Gastroesophageal sphincter (tissue), 4 donors: ENCODE measurements at regions not wholly inside any gene's neighbourhood (a gene's known extent, or its start where the extent isn't known, plus 50 kb on each side); places are given as distances from the start of the nearest gene placed in this dataset.

ENCODE experiments used
- ATAC-seq: fragments of 150-250 bp; one replicate; pipeline ENCODE4 v1.9.1; 2016; ENCODE audit warnings: mild to moderate bottlenecking, moderate library complexity
- H3K27ac ChIP-seq, 4 donors: fragments of 200-600 bp; sonication (generic) in 3 of 4; 1 replicate in 3 of 4; 2 replicates in 1 of 4; pipeline ENCODE4 v1.5.1; 2016 to 2019
- H3K27me3 ChIP-seq: fragments of 200-600 bp; sonication (generic); one replicate; pipeline ENCODE4 v1.5.1; 2019
- H3K36me3 ChIP-seq, 2 donors: fragments of 200-600 bp; sonication (generic); one replicate each; pipeline ENCODE4 v1.5.1; 2019; ENCODE audit warnings: control low read depth in 1 of 2
- H3K4me1 ChIP-seq, 3 donors: fragments of 200-600 bp; sonication (generic); 1 replicate in 2 of 3; 2 replicates in 1 of 3; pipeline ENCODE4 v1.5.1; 2016 to 2019; ENCODE audit warnings: control low read depth in 2 of 3
- H3K4me3 ChIP-seq, 2 donors: fragments of 200-600 bp; sonication (generic); one replicate each; pipeline ENCODE4 v1.5.1; 2019; ENCODE audit warnings: mild to moderate bottlenecking in 1 of 2, moderate library complexity in 1 of 2
- H3K9me3 ChIP-seq, 3 donors: fragments of 200-600 bp; sonication (generic); one replicate each; pipeline ENCODE4 v1.5.1; 2017 to 2019; ENCODE audit warnings: control low read depth in 2 of 3
- CTCF ChIP-seq, 4 experiments: fragments of 200-600 bp in 2 of 4; fragments of 450-650 bp in 2 of 4; sonication (generic) in 1 of 4; IDR thresholded peaks; one replicate each; pipeline ENCODE4 v1.5.1; 2017 to 2019; ENCODE audit warnings: antibody characterized with exemption in 4 of 4, mild to moderate bottlenecking in 2 of 4, moderate library complexity in 2 of 4
- EP300 ChIP-seq: sonication (generic); formaldehyde crosslinking; IDR thresholded peaks from one replicate; pipeline ENCODE4 v1.6.1; 2017; ENCODE audit warnings: antibody characterized with exemption, mild to moderate bottlenecking
- POLR2A ChIP-seq, 2 donors: fragments of 450-650 bp; IDR thresholded peaks; one replicate each; pipeline ENCODE4 v1.6.1; 2017; ENCODE audit warnings: antibody characterized with exemption in 2 of 2, mild to moderate bottlenecking in 2 of 2, moderate library complexity in 1 of 2
- POLR2AphosphoS5 ChIP-seq: sonication (generic); formaldehyde crosslinking; IDR thresholded peaks from one replicate; pipeline ENCODE4 v1.6.1; 2017; ENCODE audit warnings: antibody characterized with exemption
- WGBS, 2 donors: methylation state at CpG; one replicate each; pipeline ENCODE4 v1.1.5; 2018; ENCODE audit warnings: low coverage in 1 of 2; 5-methylcytosine and 5-hydroxymethylcytosine counted together

DNA sequence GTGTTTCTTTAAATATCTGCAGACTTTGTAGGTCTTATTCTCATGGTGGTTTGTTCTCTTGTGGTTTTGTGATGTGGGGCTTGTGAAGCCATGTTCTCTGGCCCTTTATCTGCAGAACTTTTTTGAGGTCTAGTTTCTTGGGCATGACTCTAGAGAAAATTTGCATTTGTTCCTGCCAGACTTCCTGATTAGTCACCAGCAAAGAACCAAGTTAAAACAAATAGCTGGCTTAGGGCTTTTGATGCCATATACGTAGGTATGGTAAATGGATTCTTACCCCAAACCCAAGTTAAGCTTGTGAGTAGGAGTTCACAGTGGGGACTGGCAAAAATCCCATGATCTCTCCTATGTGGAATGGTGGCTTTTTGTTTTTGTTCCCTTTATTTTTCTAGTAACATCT lies 68.7 kb upstream of the IRX3 start:
- Histone ChIP-seq H3K36me3 (no peaks in the 10 kb centered on the region), H3K4me3 (no peak overlapping the region), H3K4me1 (no peaks in the 10 kb centered on the region), H3K9me3 (peaks cover 0 to 35% (median 0%) of the 10 kb centered on the region in 3 donors), H3K27ac (no peak overlapping the region), H3K27me3 (peaks cover 62% of the 10 kb centered on the region)
- no peak for ATAC-seq
- 50 to 64% methylated on average over 1 of the region's 1 CpG for WGBS, 2 donors
- TF ChIP-seq CTCF (IDR thresholded peaks at IDR 0.05) (no peak), POLR2A (IDR thresholded peaks at IDR 0.05) (no peak), EP300 (no peak), POLR2AphosphoS5 (no peak)

- H3K4me3 ChIP-seq, result no peak overlapping the region
- no peak overlapping the region for H3K27ac ChIP-seq
- peaks cover 0 to 46% (median 0%) of the 10 kb centered on the region in 3 donors for H3K9me3 ChIP-seq
- ATAC-seq, result no peak
- H3K4me1 ChIP-seq, result no peaks in the 10 kb centered on the region
- 0 to 92% methylated on average over 1 to 2 of the region's 3 CpGs for WGBS, 2 donors
- no peaks in the 10 kb centered on the region for H3K36me3 ChIP-seq
- TF ChIP-seq EP300 (no peak), CTCF (IDR thresholded peaks at IDR 0.05) (no peak), POLR2AphosphoS5 (no peak), POLR2A (IDR thresholded peaks at IDR 0.05) (no peak)
- H3K27me3 ChIP-seq, result peaks cover 49% of the 10 kb centered on the region
Observed at GRCh38 chr16:54353097-54353496, 66.5 kb upstream of the IRX3 start.

DNA sequence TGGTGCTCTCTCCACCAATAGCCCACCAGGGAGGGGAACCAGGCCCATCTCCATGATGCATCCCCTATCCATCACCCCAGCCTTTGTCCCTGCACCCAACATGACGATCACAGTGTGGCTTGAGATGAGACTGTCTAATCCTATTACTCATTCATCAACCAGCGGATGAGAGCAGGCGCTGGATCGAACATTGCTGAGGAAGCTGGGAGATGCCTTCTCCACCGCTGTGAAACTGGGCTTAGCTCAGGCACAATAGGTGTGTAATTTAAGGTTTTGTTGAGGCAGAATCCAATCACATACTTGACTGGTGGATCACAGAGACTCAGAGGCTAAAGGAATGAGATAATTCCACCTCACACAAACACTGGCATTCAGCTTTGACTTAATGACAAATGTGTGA lies 64.6 kb upstream of the IRX3 start:
- TF ChIP-seq POLR2A (IDR thresholded peaks at IDR 0.05) (no peak), POLR2AphosphoS5 (no peak), CTCF (IDR thresholded peaks at IDR 0.05) (no peak), EP300 (no peak)
- H3K4me1 ChIP-seq, result no peaks in the 10 kb centered on the region
- 76% methylated on average over 5 of the region's 5 CpGs; no CpG with 5 or more reads in 1 of the 2 donors for WGBS, 2 donors
- peaks cover 0 to 47% (median 0%) of the 10 kb centered on the region in 3 donors for H3K9me3 ChIP-seq
- peaks cover 42% of the 10 kb centered on the region for H3K27me3 ChIP-seq
- H3K4me3 ChIP-seq, result no peak overlapping the region
- ATAC-seq, result no peak
- H3K27ac ChIP-seq, result no peak overlapping the region
- no peaks in the 10 kb centered on the region for H3K36me3 ChIP-seq

GRCh38 chr16:54347961-54348360 lies 61.4 kb upstream of the IRX3 start:
- H3K36me3 ChIP-seq, result no peaks in the 10 kb centered on the region
- peaks cover 0 to 17% (median 0%) of the 10 kb centered on the region in 3 donors for H3K9me3 ChIP-seq
- no peak overlapping the region for H3K4me3 ChIP-seq
- no peak for ATAC-seq
- no CpG with 5 or more reads among the region's 1 CpG for WGBS, 2 donors
- no peak overlapping the region for H3K27ac ChIP-seq
- H3K27me3 ChIP-seq, result peaks cover 57% of the 10 kb centered on the region
- no peak for TF ChIP-seq POLR2AphosphoS5
- no peak for TF ChIP-seq POLR2A (IDR thresholded peaks at IDR 0.05)
- no peak for TF ChIP-seq CTCF (IDR thresholded peaks at IDR 0.05)
- no peak for TF ChIP-seq EP300
- no peaks in the 10 kb centered on the region for H3K4me1 ChIP-seq

DNA sequence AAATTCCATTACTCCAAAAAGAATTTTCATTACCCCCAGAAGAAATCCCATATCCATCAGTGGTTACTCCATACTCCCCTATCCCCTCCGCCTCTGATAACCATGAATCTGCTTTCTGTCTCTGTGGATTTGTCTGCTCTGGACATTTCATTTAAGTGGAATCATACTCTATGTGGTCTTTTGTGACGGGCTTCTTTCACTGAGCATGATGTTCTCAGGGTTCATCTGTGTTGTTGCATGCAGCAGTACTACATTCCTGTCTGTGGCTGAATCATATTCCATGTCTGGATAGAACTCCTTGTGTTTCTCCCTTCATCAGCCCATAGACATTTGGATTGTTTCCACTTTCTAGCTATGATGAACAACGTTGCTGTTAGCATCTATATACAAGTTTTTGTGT lies 59.5 kb upstream of the IRX3 start:
- peaks cover 0 to 17% (median 0%) of the 10 kb centered on the region in 3 donors for H3K9me3 ChIP-seq
- no peak for ATAC-seq
- no peak overlapping the region for H3K27ac ChIP-seq
- H3K4me1 ChIP-seq, result no peaks in the 10 kb centered on the region
- TF ChIP-seq POLR2A (IDR thresholded peaks at IDR 0.05), result no peak
- no peak for TF ChIP-seq CTCF (IDR thresholded peaks at IDR 0.05)
- no peak for TF ChIP-seq POLR2AphosphoS5
- TF ChIP-seq EP300, result no peak
- no peaks in the 10 kb centered on the region for H3K36me3 ChIP-seq
- WGBS, 2 donors, result 67 to 83% methylated on average over 3 of the region's 3 CpGs
- H3K27me3 ChIP-seq, result peaks cover 50% of the 10 kb centered on the region
- H3K4me3 ChIP-seq, result no peak overlapping the region
